ENCODE measurements at regions not wholly inside any gene's neighbourhood (a gene's known extent, or its start where the extent isn't known, plus 50 kb on each side); places are given as distances from the start of the nearest gene placed in this dataset.

GRCh38 chr7:121447243-121447910 lies 51.3 kb upstream of the FAM3C start:
- DNase-seq, result no peak

DNA sequence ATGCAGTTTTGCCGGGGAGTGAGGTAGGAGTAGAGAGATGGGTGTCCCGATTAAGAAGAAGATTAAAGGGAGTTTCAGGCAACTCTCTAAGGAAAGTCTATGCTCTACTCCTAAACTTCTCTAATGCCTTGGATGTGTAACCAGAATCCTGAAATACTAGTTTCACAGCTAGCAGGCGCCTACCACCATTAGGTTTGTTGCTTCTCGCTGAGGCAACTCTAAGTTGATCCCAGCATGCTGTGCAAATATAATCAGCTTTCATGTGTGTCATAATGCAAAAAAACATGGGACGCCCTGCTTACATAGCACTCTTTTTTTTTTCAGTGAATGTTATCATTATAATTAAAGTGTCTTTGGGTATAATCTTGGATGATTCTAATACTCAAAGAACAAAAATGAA lies 50.4 kb upstream of the FAM3C start:
- DNase-seq, result no peak

Measured in NCI-H510A (cell line).